Raji (cell line): ENCODE measurements at regions not wholly inside any gene's neighbourhood (a gene's known extent, or its start where the extent isn't known, plus 50 kb on each side); places are given as distances from the start of the nearest gene placed in this dataset.

Experiments
- POLR2A ChIP-seq: IDR thresholded peaks from 2 replicates; pipeline ENCODE4 v1.6.1; 2011; ENCODE audit warnings: low read depth, low read length, control low read depth; ENCODE audit not compliant: insufficient read depth

- TF ChIP-seq POLR2A = peak; percentile 52
Measured at GRCh38 chr9:39464122-39464777, 108.8 kb downstream of the SPATA31A1 start.

- no peak for TF ChIP-seq POLR2A
Measured at GRCh38 chr9:39587844-39588499, 232.5 kb downstream of the SPATA31A1 start.

DNA sequence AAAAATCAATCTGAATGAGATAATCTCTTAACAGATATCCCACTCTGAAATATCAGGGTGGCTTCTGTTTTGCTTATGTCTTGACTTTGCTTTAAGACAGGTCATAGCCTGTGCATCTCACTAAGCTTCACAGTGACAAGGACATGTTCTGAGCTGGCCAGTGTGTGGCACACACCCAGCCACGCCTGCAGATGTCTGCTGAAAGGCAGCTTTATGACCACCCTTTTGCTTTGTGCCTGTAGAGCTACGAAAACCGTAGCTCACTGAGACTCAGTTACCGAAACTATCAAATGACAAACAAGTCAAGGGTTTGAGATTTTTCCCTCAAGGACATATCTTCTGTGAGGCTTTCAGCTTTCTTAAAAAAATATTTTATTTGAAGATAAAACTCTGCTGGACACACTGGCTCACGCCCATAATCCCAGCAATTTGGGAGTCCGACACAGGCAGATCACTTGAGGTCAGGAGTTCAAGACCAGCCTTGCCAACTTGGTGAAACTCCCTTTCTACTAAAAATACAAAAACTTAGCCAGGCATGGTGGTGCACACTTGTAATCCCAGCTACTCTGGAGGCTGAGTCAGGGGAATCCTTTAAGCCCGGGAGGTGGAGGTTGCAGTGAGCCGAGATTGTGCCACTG, 233.2 kb downstream of the SPATA31A1 start:
- no peak for TF ChIP-seq POLR2A

GRCh38 chr9:39809401-39810226, 454.1 kb downstream of the SPATA31A1 start:
- 0 out of 2 replicates have a peak, but pooled peaks have one; percentile 31 for TF ChIP-seq POLR2A
